Skeletal muscle tissue (tissue), 3 donors: ENCODE measurements at regions not wholly inside any gene's neighbourhood (a gene's known extent, or its start where the extent isn't known, plus 50 kb on each side); places are given as distances from the start of the nearest gene placed in this dataset.
"Not testable (repeated sequence)": the region's sequence is repeated elsewhere in the genome, so short reads cannot be mapped to it uniquely, and the experiment has no call there.

Source experiments
- H3K27ac ChIP-seq: one replicate; pipeline ENCODE4 v1.7.0; 2013; ENCODE audit warnings: mild to moderate bottlenecking, low read depth, low read length, inconsistent platforms
- H3K27me3 ChIP-seq, 3 donors: one replicate each; pipeline ENCODE4 v1.7.0; 2013; ENCODE audit warnings: low read length in 3 of 3; ENCODE audit not compliant: control insufficient read depth in 3 of 3, insufficient read depth in 3 of 3
- H3K36me3 ChIP-seq, 3 donors: one replicate each; pipeline ENCODE4 v1.7.0; 2013; ENCODE audit warnings: low read length in 3 of 3; ENCODE audit not compliant: control insufficient read depth in 3 of 3, insufficient read depth in 3 of 3
- H3K4me1 ChIP-seq, 3 donors: one replicate each; pipeline ENCODE4 v1.7.0; 2013; ENCODE audit warnings: low read length in 3 of 3, mild to moderate bottlenecking in 3 of 3; ENCODE audit not compliant: control insufficient read depth in 3 of 3, insufficient read depth in 3 of 3
- H3K4me3 ChIP-seq, 3 donors: one replicate each; pipeline ENCODE4 v1.7.0; 2013; ENCODE audit warnings: low read length in 3 of 3
- H3K9ac ChIP-seq, 3 donors: one replicate each; pipeline ENCODE4 v1.7.0; 2013; ENCODE audit warnings: low read length in 3 of 3, mild to moderate bottlenecking in 3 of 3, moderate library complexity in 2 of 3, low read depth in 1 of 3
- H3K9me3 ChIP-seq, 3 donors: one replicate each; pipeline ENCODE4 v1.7.0; 2013; ENCODE audit warnings: low read length in 3 of 3; ENCODE audit not compliant: control insufficient read depth in 3 of 3
- donor health status: Osteomylitis.

DNA sequence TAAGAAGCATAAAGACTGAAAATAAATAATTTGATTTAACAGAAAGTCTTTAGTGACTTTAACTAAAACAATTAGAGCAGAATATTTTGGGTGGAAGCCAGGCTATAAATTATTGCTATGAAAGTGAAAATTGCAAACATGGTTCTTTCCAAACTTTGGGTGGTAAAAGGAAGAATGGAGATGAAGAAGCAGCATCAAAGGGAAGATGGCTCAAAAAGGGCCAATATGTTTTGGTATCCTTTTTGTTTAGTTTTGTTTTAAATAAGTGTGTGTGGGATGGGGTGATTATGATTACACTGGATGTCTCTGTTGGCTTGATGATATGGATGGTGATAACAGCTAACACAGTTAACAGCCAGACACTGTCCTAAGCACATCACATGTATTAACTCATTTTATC is 153.7 kb downstream of the CYB561 start:
- no peak overlapping the region for H3K4me3 ChIP-seq
- H3K27me3 ChIP-seq, result no peaks in the 10 kb centered on the region
- no peaks in the 10 kb centered on the region for H3K36me3 ChIP-seq
- H3K9me3 ChIP-seq, result peaks cover 0 to 5% (median 4%) of the 10 kb centered on the region in 3 donors
- H3K9ac ChIP-seq, result no peak overlapping the region
- H3K4me1 ChIP-seq, result no peaks in the 10 kb centered on the region
- no peak overlapping the region for H3K27ac ChIP-seq

DNA sequence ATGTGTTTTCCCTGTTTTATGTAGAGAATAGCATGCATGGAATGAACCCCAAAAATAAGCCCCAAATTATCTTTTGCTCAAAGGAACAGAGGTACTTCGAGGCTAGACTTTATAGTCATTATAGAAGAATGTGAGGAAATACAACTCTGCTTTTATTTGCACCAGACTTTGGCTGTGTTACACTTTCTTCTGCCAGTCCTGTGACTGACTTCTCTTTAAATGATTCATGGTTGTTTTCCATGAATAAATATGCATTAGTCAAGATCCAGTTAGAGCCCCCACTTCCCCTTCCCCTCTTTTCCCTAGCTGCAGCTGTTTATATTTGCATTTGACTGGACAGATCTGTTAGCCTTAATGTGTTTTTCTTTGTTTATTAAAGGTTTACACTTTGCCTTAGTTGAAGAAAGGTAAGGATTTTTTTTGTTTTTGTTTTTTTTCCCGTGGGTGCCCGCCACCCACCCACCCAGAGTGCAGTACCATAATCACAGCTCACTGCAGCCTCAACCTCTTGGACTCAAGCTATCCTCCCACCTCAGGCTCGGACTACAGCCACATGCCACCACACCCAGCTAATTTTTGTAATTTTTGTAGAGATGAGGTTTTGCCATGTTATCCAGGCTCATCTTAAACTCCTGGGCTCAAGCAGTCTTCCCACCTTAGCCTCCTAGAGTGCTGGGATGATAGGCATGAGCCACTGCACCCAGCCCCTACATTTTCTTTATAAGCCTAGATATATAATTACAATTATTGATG is 152.6 kb downstream of the CYB561 start:
- H3K4me3 ChIP-seq, result no peak overlapping the region
- no peak overlapping the region for H3K27ac ChIP-seq
- H3K36me3 ChIP-seq, result no peaks in the 10 kb centered on the region
- H3K9me3 ChIP-seq, result peaks cover 0 to 5% (median 4%) of the 10 kb centered on the region in 3 donors
- no peaks in the 10 kb centered on the region for H3K27me3 ChIP-seq
- H3K4me1 ChIP-seq, result no peaks in the 10 kb centered on the region
- no peak overlapping the region for H3K9ac ChIP-seq

DNA sequence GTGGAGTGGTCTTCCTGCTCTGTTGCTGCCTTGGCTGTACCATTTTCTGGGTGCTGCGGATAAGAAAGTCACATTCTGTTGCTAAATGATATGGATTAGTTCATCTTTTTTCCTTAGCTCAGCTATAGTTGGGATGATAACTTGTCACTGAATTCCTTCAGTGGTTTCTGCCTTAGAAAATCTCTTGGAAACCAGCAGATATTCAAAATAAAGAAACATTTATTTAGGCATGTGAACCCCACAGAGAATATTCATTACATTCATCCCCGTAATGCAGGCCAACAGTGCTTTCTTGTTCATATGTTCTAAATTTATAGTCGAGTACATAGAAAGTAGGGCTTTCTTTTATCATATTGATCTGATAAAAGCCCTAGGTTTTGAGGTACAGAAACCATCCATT is 151.3 kb downstream of the CYB561 start:
- no peak overlapping the region for H3K4me3 ChIP-seq
- H3K9ac ChIP-seq, result no peak overlapping the region
- H3K4me1 ChIP-seq, result no peaks in the 10 kb centered on the region
- H3K36me3 ChIP-seq, result no peaks in the 10 kb centered on the region
- H3K27me3 ChIP-seq, result no peaks in the 10 kb centered on the region
- peaks cover 0 to 5% (median 4%) of the 10 kb centered on the region in 3 donors for H3K9me3 ChIP-seq
- H3K27ac ChIP-seq, result no peak overlapping the region

DNA sequence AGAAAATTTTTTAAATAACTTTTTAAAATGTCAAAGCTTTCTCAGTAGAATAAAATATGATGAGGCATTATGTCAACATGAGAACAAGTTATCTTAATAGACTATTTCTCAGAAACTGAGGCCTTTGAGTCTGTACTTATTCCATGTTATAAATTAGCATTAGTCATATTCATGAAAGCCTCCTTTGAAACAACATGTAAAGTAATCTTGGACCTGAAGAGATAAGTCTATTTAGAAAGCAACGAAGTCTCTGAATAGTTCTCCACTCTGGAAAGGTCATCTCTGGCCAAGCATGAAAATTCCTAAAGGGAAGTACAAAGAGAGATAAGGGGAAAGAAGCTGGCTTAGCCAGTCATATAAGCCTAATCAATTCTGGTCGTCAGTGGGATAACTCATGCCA is 150.8 kb downstream of the CYB561 start:
- peaks cover 0 to 5% (median 4%) of the 10 kb centered on the region in 3 donors for H3K9me3 ChIP-seq
- no peak overlapping the region for H3K9ac ChIP-seq
- H3K4me1 ChIP-seq, result no peaks in the 10 kb centered on the region
- no peak overlapping the region for H3K27ac ChIP-seq
- H3K36me3 ChIP-seq, result no peaks in the 10 kb centered on the region
- no peak overlapping the region for H3K4me3 ChIP-seq
- no peaks in the 10 kb centered on the region for H3K27me3 ChIP-seq

DNA sequence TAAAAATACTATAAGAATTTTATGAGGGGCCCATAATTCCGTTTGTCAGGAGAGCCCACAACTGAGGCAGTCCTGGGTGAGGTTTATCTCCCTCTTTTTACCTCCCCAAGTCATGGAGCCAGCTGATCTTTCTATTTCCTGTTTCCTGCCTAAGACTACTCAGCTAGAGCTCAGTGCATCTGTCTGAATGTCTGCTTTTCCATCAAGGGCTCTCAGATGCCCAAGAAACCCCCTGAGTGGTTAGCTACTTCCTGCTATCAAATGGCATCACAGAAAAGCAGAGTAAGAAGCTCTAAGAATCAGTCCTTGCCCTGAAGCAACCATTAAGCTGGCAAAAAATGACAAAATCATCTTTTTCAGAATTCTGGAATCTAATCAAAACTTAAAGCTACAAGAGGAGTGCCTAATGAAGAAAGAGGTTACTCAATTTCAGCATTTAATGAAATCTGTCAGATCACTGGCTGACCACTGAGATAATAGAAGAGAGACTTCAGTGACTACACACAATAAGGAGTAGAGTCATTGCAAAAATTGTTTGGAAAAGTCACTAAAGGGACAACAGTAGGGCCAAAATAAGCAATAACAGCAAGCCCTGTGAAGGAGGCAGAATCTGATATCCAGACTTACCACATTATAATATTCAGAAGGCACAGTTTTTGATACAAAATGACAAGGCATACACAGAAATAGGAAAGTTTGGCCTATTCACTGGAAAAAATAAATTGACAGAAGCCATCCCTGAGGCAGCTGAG is 150.1 kb downstream of the CYB561 start:
- no peak overlapping the region for H3K4me3 ChIP-seq
- no peak overlapping the region for H3K27ac ChIP-seq
- no peaks in the 10 kb centered on the region for H3K36me3 ChIP-seq
- no peak overlapping the region for H3K9ac ChIP-seq
- no peaks in the 10 kb centered on the region for H3K4me1 ChIP-seq
- H3K9me3 ChIP-seq, result peaks cover 0 to 5% (median 4%) of the 10 kb centered on the region in 3 donors
- H3K27me3 ChIP-seq, result no peaks in the 10 kb centered on the region

DNA sequence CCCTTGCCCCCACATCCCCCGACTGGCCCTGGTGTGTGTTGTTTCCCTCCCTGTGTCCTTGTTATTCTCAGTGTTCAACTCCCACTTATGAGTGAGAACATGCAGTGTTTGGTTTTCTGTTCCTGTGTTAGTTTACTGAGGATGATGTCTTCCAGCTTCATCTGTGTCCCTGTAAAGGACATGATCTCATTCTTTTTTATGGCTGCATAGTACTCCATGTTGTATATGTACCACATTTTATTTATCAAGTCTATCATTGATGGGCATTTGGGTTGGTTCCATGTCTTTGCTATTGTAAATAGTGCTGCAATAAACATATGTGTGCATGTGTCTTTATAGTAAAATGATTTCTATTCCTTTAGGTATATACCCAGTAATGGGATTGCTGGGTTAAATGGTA is 147.2 kb downstream of the CYB561 start:
- H3K9ac ChIP-seq, H3K27me3 ChIP-seq, H3K9me3 ChIP-seq, H3K27ac ChIP-seq, H3K4me3 ChIP-seq, H3K36me3 ChIP-seq, H3K4me1 ChIP-seq: not testable (repeated sequence)

DNA sequence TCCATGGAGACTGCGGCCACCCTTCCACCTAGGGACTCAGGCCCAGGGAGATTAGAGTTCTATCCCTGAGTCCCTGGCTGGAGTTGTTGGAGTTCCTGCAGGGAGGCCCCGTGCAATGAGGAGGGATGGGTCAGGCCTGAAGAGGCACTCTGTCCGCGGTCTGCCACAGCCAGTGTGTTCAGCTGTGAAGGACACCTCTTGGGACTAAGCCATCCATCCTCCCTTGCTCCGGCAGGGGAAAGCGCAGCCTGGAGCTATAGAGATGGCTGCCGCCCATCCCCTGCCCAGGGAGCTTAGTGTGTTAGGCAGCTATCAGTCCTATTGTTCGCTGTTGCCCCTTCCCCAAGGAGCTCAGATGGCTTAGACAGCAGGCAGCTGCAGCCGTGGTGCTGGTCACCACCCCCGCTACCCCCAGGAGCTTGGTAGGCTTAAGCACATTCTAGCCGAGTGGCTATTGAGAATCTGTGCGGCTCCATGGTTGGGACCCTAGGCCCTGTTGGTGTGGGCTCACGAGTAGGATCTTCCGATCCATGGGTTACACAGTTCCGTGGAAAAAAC is 141.3 kb downstream of the CYB561 start:
- H3K4me3 ChIP-seq, result no peak overlapping the region
- H3K27ac ChIP-seq, result no peak overlapping the region
- no peaks in the 10 kb centered on the region for H3K4me1 ChIP-seq
- no peaks in the 10 kb centered on the region for H3K36me3 ChIP-seq
- no peaks in the 10 kb centered on the region for H3K9me3 ChIP-seq
- H3K27me3 ChIP-seq, result no peaks in the 10 kb centered on the region
- H3K9ac ChIP-seq, result no peak overlapping the region

DNA sequence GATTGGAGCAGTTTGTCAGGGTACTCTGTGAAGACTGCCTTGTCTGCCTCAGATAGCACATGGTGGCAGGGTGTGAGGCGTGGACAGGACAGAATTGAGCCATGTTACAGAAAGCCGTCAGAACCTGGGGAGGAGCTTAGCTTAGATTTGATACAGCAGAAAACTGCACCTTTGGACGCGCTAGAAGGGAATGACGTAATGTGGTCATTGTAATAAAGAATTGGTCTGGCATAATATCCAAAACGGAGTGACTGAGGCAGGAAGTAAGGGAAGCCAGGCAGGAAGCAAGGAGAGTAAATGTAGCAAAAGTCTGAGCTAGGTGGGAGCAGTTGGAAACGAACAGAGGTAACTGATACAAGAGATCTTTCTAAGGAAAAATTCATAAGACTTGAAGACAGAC is 140.2 kb downstream of the CYB561 start:
- Histone ChIP-seq H3K9ac (no peak overlapping the region), H3K4me1 (no peaks in the 10 kb centered on the region), H3K9me3 (no peaks in the 10 kb centered on the region), H3K36me3 (no peaks in the 10 kb centered on the region), H3K4me3 (no peak overlapping the region), H3K27me3 (no peaks in the 10 kb centered on the region), H3K27ac (no peak overlapping the region)

DNA sequence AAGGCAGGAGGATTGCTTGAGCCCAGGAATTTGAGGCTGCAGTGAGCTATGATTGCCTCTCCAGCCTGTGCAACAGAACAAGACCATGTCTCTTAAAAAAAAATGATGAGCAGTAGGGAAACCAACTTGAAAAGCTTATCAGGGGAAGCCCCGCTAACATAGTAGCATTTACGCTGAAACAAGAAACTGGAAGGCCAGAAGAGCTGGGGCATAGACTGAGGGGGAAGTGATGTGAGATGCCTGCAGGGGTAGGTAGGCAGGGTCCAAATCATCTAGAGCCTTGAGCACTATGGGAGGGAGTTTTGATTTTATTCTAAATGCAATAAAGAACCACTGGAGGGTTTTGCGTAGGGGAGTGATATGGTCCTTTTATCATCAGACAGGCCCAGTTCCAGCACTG is 139.3 kb downstream of the CYB561 start:
- Histone ChIP-seq H3K4me1 (no peaks in the 10 kb centered on the region), H3K4me3 (no peak overlapping the region), H3K27me3 (no peaks in the 10 kb centered on the region), H3K9me3 (no peaks in the 10 kb centered on the region), H3K36me3 (no peaks in the 10 kb centered on the region), H3K9ac (no peak overlapping the region), H3K27ac (no peak overlapping the region)

DNA sequence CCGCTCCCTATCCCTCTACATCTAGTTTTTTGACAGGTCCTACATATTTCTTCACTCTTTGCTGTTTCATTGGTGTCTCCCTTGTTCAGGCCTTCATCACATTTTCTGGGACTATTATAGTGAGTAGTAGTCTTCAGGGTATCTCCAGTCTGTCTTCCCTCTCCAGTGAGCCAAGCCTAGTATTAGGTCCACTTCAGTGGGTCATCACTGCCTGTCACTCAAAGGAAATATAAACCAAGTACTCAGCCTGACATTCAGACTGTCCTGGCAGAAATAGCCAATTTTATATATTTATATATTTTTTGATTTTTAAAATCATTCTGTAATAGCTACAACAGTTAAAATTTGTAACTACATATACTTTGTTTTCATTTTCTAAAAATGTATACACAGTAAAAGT is 137.8 kb downstream of the CYB561 start:
- no peaks in the 10 kb centered on the region for H3K27me3 ChIP-seq
- no peak overlapping the region for H3K27ac ChIP-seq
- H3K9me3 ChIP-seq, result no peaks in the 10 kb centered on the region
- no peaks in the 10 kb centered on the region for H3K4me1 ChIP-seq
- H3K9ac ChIP-seq, result no peak overlapping the region
- no peak overlapping the region for H3K4me3 ChIP-seq
- H3K36me3 ChIP-seq, result no peaks in the 10 kb centered on the region
